Smooth muscle cell (in vitro differentiated cells): ENCODE measurements at regions not wholly inside any gene's neighbourhood (a gene's known extent, or its start where the extent isn't known, plus 50 kb on each side); places are given as distances from the start of the nearest gene placed in this dataset.

Source experiments
- DNase-seq: peaks from one replicate; lab custom pipeline; 2025; ENCODE audit not compliant: unreplicated experiment; lab: John Stamatoyannopoulos, UW
- H2AFZ ChIP-seq: fragments of 200-600 bp; sonication (generic); 2 replicates; pipeline ENCODE4 v1.6.0; 2016; ENCODE audit warnings: antibody characterized with exemption, low read depth, mild to moderate bottlenecking
- H3F3A ChIP-seq: fragments of 200-600 bp; sonication (generic); 2 replicates; pipeline ENCODE4 v1.6.0; 2017; ENCODE audit warnings: antibody characterized with exemption, low read depth
- H3K27ac ChIP-seq: fragments of 200-600 bp; sonication (generic); 2 replicates; pipeline ENCODE4 v1.5.1; 2016; ENCODE audit warnings: low read depth, mild to moderate bottlenecking
- H3K27me3 ChIP-seq: fragments of 200-600 bp; sonication (generic); 2 replicates; pipeline ENCODE4 v1.6.1; 2016; ENCODE audit warnings: low read depth, mild to moderate bottlenecking
- H3K36me3 ChIP-seq: fragments of 200-600 bp; sonication (generic); 2 replicates; pipeline ENCODE4 v1.5.1; 2016; ENCODE audit warnings: low read depth
- H3K4me1 ChIP-seq: fragments of 200-600 bp; sonication (generic); 2 replicates; pipeline ENCODE4 v1.5.1; 2016; ENCODE audit warnings: low read depth
- H3K4me2 ChIP-seq: fragments of 200-600 bp; sonication (generic); 2 replicates; pipeline ENCODE4 v1.6.0; 2016; ENCODE audit warnings: mild to moderate bottlenecking
- H3K4me3 ChIP-seq: fragments of 200-600 bp; sonication (generic); 2 replicates; pipeline ENCODE4 v1.5.1; 2016; ENCODE audit warnings: mild to moderate bottlenecking
- H3K79me2 ChIP-seq: fragments of 200-600 bp; sonication (generic); 2 replicates; pipeline ENCODE4 v1.6.0; 2016; ENCODE audit warnings: low read depth, mild to moderate bottlenecking
- H3K9ac ChIP-seq: fragments of 200-600 bp; sonication (generic); 2 replicates; pipeline ENCODE4 v1.6.0; 2016; ENCODE audit warnings: low read depth
- H3K9me3 ChIP-seq: fragments of 200-600 bp; sonication (generic); replicated peaks from 2 replicates; pipeline ENCODE4 v1.5.1; 2016; ENCODE audit warnings: low read depth
- H4K20me1 ChIP-seq: fragments of 200-600 bp; sonication (generic); 2 replicates; pipeline ENCODE4 v1.6.0; 2016; ENCODE audit warnings: low read depth
- WGBS: methylation state at CpG from one replicate; pipeline ENCODE4 v1.1.7; 2016; ENCODE audit warnings: low lambda C conversion rate; 5-methylcytosine and 5-hydroxymethylcytosine counted together
- TF ChIP-seq, protein P1 (sequence below): fragments of 200-600 bp; sonication (generic); IDR thresholded peaks from 2 replicates; pipeline ENCODE4 v1.5.1; 2017; ENCODE audit warnings: borderline replicate concordance, mild to moderate bottlenecking, antibody characterized with exemption; ENCODE audit not compliant: insufficient read depth, poor library complexity, severe bottlenecking

DNA sequence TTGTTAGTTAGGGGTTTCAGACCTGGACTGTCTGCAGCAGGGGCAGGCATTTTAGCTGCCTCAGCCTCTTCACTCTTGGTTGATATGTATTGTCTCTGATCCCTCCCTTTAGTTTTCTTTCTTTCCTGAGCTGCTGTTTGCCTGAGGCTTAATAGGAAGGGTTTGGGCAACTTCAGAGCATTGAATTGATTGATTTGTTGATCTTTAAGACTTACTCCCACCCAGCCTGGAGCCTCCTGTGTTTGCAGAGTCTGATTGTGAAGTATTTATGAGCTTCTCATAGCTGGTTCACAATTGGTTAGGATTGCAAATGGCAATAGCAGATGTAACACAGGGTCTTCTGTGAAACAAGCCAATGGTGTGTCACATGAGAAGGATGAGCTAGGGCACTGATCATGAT is 671.8 kb upstream of the SEMA6A start:
- Histone ChIP-seq H3K9me3 (no peaks in the 10 kb centered on the region), H3K27me3 (no peaks in the 10 kb centered on the region), H3K36me3 (no peaks in the 10 kb centered on the region), H2AFZ (no peak overlapping the region), H3K4me1 (no peaks in the 10 kb centered on the region), H3K4me3 (no peak overlapping the region), H3K27ac (no peak overlapping the region), H3K4me2 (no peak overlapping the region), H3K79me2 (no peaks in the 10 kb centered on the region), H3K9ac (no peak overlapping the region), H3F3A (no peaks in the 10 kb centered on the region), H4K20me1 (no peaks in the 10 kb centered on the region)
- DNase-seq = no peak
- TF ChIP-seq, protein P1, sequence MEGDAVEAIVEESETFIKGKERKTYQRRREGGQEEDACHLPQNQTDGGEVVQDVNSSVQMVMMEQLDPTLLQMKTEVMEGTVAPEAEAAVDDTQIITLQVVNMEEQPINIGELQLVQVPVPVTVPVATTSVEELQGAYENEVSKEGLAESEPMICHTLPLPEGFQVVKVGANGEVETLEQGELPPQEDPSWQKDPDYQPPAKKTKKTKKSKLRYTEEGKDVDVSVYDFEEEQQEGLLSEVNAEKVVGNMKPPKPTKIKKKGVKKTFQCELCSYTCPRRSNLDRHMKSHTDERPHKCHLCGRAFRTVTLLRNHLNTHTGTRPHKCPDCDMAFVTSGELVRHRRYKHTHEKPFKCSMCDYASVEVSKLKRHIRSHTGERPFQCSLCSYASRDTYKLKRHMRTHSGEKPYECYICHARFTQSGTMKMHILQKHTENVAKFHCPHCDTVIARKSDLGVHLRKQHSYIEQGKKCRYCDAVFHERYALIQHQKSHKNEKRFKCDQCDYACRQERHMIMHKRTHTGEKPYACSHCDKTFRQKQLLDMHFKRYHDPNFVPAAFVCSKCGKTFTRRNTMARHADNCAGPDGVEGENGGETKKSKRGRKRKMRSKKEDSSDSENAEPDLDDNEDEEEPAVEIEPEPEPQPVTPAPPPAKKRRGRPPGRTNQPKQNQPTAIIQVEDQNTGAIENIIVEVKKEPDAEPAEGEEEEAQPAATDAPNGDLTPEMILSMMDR = no peak

DNA sequence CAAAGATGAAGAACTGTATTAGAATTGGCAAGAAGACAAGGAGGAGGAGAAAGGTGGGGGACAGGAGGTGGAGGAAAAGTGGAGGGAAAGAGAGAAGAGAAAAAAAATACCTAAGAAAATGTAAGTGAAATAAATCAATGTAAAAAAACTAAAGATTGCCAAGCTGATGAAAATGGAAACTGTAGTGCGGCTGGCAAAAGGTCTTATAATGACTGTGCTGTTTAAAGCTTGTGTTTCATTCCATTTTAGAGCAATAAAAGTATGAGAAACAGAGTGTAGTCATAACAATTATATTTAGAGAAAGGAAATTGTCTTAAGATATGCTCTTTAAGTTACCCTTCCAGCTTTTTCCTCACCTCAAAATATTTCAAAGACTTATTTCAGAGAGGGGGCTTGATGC is 670.5 kb upstream of the SEMA6A start:
- TF ChIP-seq, protein P1 = no peak
- no peak overlapping the region for H3K4me3 ChIP-seq
- no peak overlapping the region for H3K9ac ChIP-seq
- H3K79me2 ChIP-seq = no peaks in the 10 kb centered on the region
- no peaks in the 10 kb centered on the region for H3K27me3 ChIP-seq
- no peaks in the 10 kb centered on the region for H4K20me1 ChIP-seq
- no peaks in the 10 kb centered on the region for H3K36me3 ChIP-seq
- H3F3A ChIP-seq = no peaks in the 10 kb centered on the region
- 91% methylated on average over 1 of the region's 1 CpG for WGBS
- no peak for DNase-seq
- H3K4me2 ChIP-seq = no peak overlapping the region
- H3K4me1 ChIP-seq = no peaks in the 10 kb centered on the region
- H2AFZ ChIP-seq = no peak overlapping the region
- H3K9me3 ChIP-seq = no peaks in the 10 kb centered on the region
- no peak overlapping the region for H3K27ac ChIP-seq

DNA sequence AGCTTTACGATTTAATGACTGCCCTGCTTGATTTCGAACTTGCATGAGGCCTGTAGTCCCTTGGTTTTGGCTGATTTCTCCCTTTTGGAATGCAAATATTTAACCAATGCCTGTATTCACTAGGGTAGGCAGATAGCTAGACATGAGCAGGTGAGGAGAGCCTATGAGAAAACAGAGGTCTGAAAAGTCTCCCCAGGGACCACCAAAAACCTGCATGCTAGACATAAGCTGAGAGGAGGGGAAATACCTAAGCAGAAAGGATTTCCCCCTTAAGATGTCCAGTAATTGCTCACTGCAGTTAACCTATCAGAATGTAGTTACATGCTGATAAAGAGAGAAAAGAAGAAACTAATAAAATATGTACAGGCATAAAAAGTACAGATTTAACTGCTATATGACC is 667.4 kb upstream of the SEMA6A start:
- no peak overlapping the region for H3K4me2 ChIP-seq
- no peak overlapping the region for H3K27ac ChIP-seq
- no peaks in the 10 kb centered on the region for H3K9me3 ChIP-seq
- no peaks in the 10 kb centered on the region for H3K27me3 ChIP-seq
- no peak overlapping the region for H2AFZ ChIP-seq
- no peak overlapping the region for H3K4me3 ChIP-seq
- H3K4me1 ChIP-seq = no peaks in the 10 kb centered on the region
- no peak for DNase-seq
- TF ChIP-seq, protein P1 = no peak
- no peaks in the 10 kb centered on the region for H4K20me1 ChIP-seq
- H3K79me2 ChIP-seq = no peaks in the 10 kb centered on the region
- H3K9ac ChIP-seq = no peak overlapping the region
- H3K36me3 ChIP-seq = no peaks in the 10 kb centered on the region
- H3F3A ChIP-seq = no peaks in the 10 kb centered on the region
- WGBS = 50% methylated on average over 2 of the region's 2 CpGs

DNA sequence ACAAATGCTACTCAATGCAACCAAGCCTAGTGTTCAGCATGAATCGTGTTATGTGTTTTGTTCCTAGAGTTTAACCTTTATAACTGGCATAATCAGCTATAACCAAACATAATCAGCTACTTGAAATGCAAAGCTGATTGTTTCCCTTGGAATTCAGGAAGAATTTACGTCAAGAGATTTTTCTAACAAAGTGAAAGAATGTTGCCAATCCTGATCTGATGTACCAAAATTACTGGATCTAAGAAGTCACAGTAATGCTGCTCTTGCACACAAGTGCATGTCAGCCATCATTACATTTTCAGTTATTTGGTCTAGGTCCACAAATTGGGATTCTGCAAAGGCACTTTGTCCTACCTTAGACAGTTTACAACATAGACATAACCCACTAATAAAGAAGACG is 662.3 kb upstream of the SEMA6A start:
- Histone ChIP-seq H2AFZ (no peak overlapping the region), H3K9ac (no peak overlapping the region), H3K27ac (no peak overlapping the region), H3K27me3 (no peaks in the 10 kb centered on the region), H3K4me3 (no peak overlapping the region), H4K20me1 (no peaks in the 10 kb centered on the region), H3K4me1 (no peaks in the 10 kb centered on the region), H3K36me3 (no peaks in the 10 kb centered on the region), H3K4me2 (no peak overlapping the region), H3F3A (no peaks in the 10 kb centered on the region), H3K79me2 (no peaks in the 10 kb centered on the region), H3K9me3 (no peaks in the 10 kb centered on the region)
- TF ChIP-seq, protein P1 = no peak
- 88% methylated on average over 3 of the region's 3 CpGs for WGBS
- no peak for DNase-seq
